ENCODE measurements at regions not wholly inside any gene's neighbourhood (a gene's known extent, or its start where the extent isn't known, plus 50 kb on each side); places are given as distances from the start of the nearest gene placed in this dataset.
"Not testable (repeated sequence)": the region's sequence is repeated elsewhere in the genome, so short reads cannot be mapped to it uniquely, and the experiment has no call there.

DNA sequence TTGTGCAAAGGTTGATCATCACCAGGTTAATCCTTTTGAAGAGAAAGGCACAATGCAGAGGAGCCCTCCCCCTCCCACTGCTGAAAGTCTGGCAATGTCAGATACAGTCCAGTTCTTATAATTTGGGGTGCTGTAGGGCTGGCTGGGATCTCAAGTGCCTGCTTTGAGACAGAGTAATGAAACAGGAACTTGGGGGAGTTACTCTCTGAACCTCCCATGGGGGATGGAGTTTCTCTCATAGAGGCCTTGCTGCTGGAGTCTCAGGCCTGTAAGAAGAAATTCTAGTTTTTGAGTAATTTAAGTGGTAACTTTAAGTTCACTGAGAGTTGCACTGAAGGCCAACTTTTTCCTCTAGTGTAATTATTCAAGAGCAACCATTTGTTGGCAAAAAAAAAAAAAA is 410.5 kb downstream of the KCNRG start:
- no peak overlapping the region for H3K4me3 ChIP-seq
- H3K9me3 ChIP-seq: no peaks in the 10 kb centered on the region
- TF ChIP-seq POLR2A (IDR thresholded peaks at IDR 0.05): no peak
- no peak for TF ChIP-seq POLR2AphosphoS5 (IDR thresholded peaks at IDR 0.05; ENCODE audit: insufficient read depth in 1 of 2, low read depth in 1 of 2)
- TF ChIP-seq, protein P1, sequence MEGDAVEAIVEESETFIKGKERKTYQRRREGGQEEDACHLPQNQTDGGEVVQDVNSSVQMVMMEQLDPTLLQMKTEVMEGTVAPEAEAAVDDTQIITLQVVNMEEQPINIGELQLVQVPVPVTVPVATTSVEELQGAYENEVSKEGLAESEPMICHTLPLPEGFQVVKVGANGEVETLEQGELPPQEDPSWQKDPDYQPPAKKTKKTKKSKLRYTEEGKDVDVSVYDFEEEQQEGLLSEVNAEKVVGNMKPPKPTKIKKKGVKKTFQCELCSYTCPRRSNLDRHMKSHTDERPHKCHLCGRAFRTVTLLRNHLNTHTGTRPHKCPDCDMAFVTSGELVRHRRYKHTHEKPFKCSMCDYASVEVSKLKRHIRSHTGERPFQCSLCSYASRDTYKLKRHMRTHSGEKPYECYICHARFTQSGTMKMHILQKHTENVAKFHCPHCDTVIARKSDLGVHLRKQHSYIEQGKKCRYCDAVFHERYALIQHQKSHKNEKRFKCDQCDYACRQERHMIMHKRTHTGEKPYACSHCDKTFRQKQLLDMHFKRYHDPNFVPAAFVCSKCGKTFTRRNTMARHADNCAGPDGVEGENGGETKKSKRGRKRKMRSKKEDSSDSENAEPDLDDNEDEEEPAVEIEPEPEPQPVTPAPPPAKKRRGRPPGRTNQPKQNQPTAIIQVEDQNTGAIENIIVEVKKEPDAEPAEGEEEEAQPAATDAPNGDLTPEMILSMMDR (IDR thresholded peaks at IDR 0.05): no peak
- H3K27ac ChIP-seq: no peak overlapping the region
- no peaks in the 10 kb centered on the region for H3K27me3 ChIP-seq
- H3K4me1 ChIP-seq: peaks cover 25% of the 10 kb centered on the region
- intact Hi-C loops (cut with DNase I): no loop called here
- no peak for DNase-seq (ENCODE audit: extremely low spot score in 2 of 2)
- H3K36me3 ChIP-seq: no peaks in the 10 kb centered on the region

DNA sequence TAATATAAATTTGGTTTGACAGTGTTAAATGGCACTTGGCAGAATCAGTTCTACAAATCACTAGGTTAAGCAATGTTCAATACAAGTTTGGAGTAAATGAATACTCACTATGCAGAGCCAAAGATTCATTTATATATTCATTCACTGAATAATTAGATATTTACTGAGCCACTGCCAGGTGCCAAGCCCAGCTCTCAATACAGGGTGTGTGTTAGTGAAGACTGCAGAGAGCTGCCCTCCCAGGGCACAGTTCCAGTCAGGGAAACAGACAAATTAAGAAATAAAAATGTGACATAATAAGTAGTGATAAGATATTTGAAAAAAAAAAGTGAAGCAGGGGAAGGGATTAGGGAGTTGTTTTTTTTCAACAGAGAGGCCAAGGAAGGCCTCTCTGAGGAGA is 411.7 kb downstream of the KCNRG start:
- no peak for DNase-seq (ENCODE audit: extremely low spot score in 2 of 2)
- Histone ChIP-seq H3K9me3 (no peaks in the 10 kb centered on the region), H3K4me3 (no peak overlapping the region), H3K27ac (no peak overlapping the region), H3K4me1 (peaks cover 14% of the 10 kb centered on the region), H3K36me3 (no peaks in the 10 kb centered on the region), H3K27me3 (no peaks in the 10 kb centered on the region)
- intact Hi-C loops (cut with DNase I): no loop called here
- TF ChIP-seq POLR2AphosphoS5 (IDR thresholded peaks at IDR 0.05; ENCODE audit: insufficient read depth in 1 of 2, low read depth in 1 of 2) (no peak), POLR2A (IDR thresholded peaks at IDR 0.05) (no peak)
- TF ChIP-seq, protein P1 (IDR thresholded peaks at IDR 0.05): no peak

GRCh38 chr13:50427511-50427910 is 412.3 kb downstream of the KCNRG start:
- intact Hi-C loops (cut with DNase I); H3K27me3 ChIP-seq; H3K4me3 ChIP-seq; DNase-seq (ENCODE audit: extremely low spot score in 2 of 2); H3K27ac ChIP-seq; H3K4me1 ChIP-seq; H3K9me3 ChIP-seq; H3K36me3 ChIP-seq: not testable (repeated sequence)

- intact Hi-C loops (cut with DNase I): no loop called here
Measured at GRCh38 chr13:50428183-50428877, 413.1 kb downstream of the KCNRG start.

GRCh38 chr13:50435011-50435410 is 408.5 kb downstream of the DLEU7 start:
- TF ChIP-seq POLR2A (IDR thresholded peaks at IDR 0.05) (no peak), POLR2AphosphoS5 (IDR thresholded peaks at IDR 0.05; ENCODE audit: insufficient read depth in 1 of 2, low read depth in 1 of 2) (no peak)
- TF ChIP-seq, protein P1 (IDR thresholded peaks at IDR 0.05): no peak
- intact Hi-C loops (cut with DNase I): no loop called here
- Histone ChIP-seq H3K36me3 (no peaks in the 10 kb centered on the region), H3K4me3 (no peak overlapping the region), H3K27me3 (no peaks in the 10 kb centered on the region), H3K4me1 (no peaks in the 10 kb centered on the region), H3K9me3 (no peaks in the 10 kb centered on the region), H3K27ac (no peak overlapping the region)
- DNase-seq (ENCODE audit: extremely low spot score in 2 of 2): no peak

More at GRCh38 chr13:50428183-50428877, 413.1 kb downstream of the KCNRG start:
- no peak overlapping the region for H3K4me3 ChIP-seq
- TF ChIP-seq POLR2AphosphoS5 (IDR thresholded peaks at IDR 0.05; ENCODE audit: insufficient read depth in 1 of 2, low read depth in 1 of 2) (no peak), POLR2A (IDR thresholded peaks at IDR 0.05) (no peak)
- TF ChIP-seq, protein P1 (IDR thresholded peaks at IDR 0.05): no peak
- no peaks in the 10 kb centered on the region for H3K36me3 ChIP-seq
- no peak for DNase-seq (ENCODE audit: extremely low spot score in 2 of 2)
- peaks cover 8% of the 10 kb centered on the region for H3K4me1 ChIP-seq
- no peak overlapping the region for H3K27ac ChIP-seq
- H3K9me3 ChIP-seq: no peaks in the 10 kb centered on the region
- no peaks in the 10 kb centered on the region for H3K27me3 ChIP-seq

Measured in vagina (tissue), 2 donors.